OCI-LY1 (cell line): ENCODE measurements at regions not wholly inside any gene's neighbourhood (a gene's known extent, or its start where the extent isn't known, plus 50 kb on each side); places are given as distances from the start of the nearest gene placed in this dataset.

ENCODE experiments used
- H2AFZ ChIP-seq: fragments of 200-600 bp; sonication (generic), shearing (Covaris generic); 2 replicates; pipeline ENCODE4 v1.6.0; 2014; ENCODE audit warnings: antibody characterized with exemption, mild to moderate bottlenecking, low read length
- H3F3A ChIP-seq: fragments of 200-600 bp; sonication (generic), shearing (Covaris generic); 2 replicates; pipeline ENCODE4 v1.6.0; 2014; ENCODE audit warnings: mild to moderate bottlenecking, antibody characterized with exemption, low read length, moderate library complexity; ENCODE audit not compliant: insufficient read depth
- H3K27ac ChIP-seq: fragments of 200-600 bp; sonication (generic); 2 replicates; pipeline ENCODE4 v1.5.1; 2014; ENCODE audit warnings: low read length, mixed run types, mild to moderate bottlenecking, low read depth; ENCODE audit not compliant: poor library complexity, severe bottlenecking
- H3K27me3 ChIP-seq: fragments of 200-600 bp; sonication (generic); 2 replicates; pipeline ENCODE4 v1.6.0; 2014; ENCODE audit warnings: antibody characterized with exemption, mild to moderate bottlenecking, low read length, moderate library complexity; ENCODE audit not compliant: insufficient read depth
- H3K36me3 ChIP-seq: fragments of 200-600 bp; sonication (generic); 2 replicates; pipeline ENCODE4 v1.6.1; 2014; ENCODE audit warnings: mild to moderate bottlenecking, antibody characterized with exemption, low read length, moderate library complexity, mixed read lengths; ENCODE audit not compliant: insufficient read depth
- H3K4me1 ChIP-seq: fragments of 200-600 bp; sonication (generic); 2 replicates; pipeline ENCODE4 v1.5.1; 2014; ENCODE audit warnings: mild to moderate bottlenecking, low read length, moderate library complexity; ENCODE audit not compliant: insufficient read depth, severe bottlenecking
- H3K4me2 ChIP-seq: fragments of 200-600 bp; sonication (generic), shearing (Covaris generic); 2 replicates; pipeline ENCODE4 v1.6.1; 2014; ENCODE audit warnings: low read length
- H3K4me3 ChIP-seq: fragments of 200-600 bp; sonication (generic); 2 replicates; pipeline ENCODE4 v1.5.1; 2014; ENCODE audit warnings: low read length, low read depth, mild to moderate bottlenecking, mixed read lengths; ENCODE audit not compliant: poor library complexity, severe bottlenecking
- H3K79me2 ChIP-seq: fragments of 200-600 bp; shearing (Covaris generic); 2 replicates; pipeline ENCODE4 v1.6.1; 2016; ENCODE audit warnings: mixed run types, low read length, mixed read lengths; ENCODE audit not compliant: insufficient read depth
- H3K9ac ChIP-seq: fragments of 200-600 bp; sonication (generic), shearing (Covaris generic); 2 replicates; pipeline ENCODE4 v1.6.1; 2014; ENCODE audit warnings: mild to moderate bottlenecking, low read length, mixed read lengths
- H3K9me2 ChIP-seq: fragments of 200-600 bp; sonication (generic), shearing (Covaris generic); 2 replicates; pipeline ENCODE4 v1.6.1; 2014; ENCODE audit warnings: low read depth, mild to moderate bottlenecking, low read length, mixed read lengths
- H3K9me3 ChIP-seq: fragments of 200-600 bp; shearing (Covaris generic); 2 replicates; pipeline ENCODE4 v1.6.1; 2014; ENCODE audit warnings: low read length, mixed read lengths
- H4K20me1 ChIP-seq: fragments of 200-600 bp; sonication (generic), shearing (Covaris generic); 2 replicates; pipeline ENCODE4 v1.6.0; 2016; ENCODE audit warnings: mild to moderate bottlenecking, low read length; ENCODE audit not compliant: insufficient read depth
- CTCF ChIP-seq: fragments of 200-600 bp; sonication (generic), shearing (Covaris generic); IDR thresholded peaks from 2 replicates; pipeline ENCODE4 v1.5.1; 2017; ENCODE audit warnings: mild to moderate bottlenecking, antibody characterized with exemption, low read length, moderate library complexity, mixed read lengths
- EZH2 ChIP-seq: fragments of 200-600 bp; sonication (generic), shearing (Covaris generic); IDR thresholded peaks from 2 replicates; pipeline ENCODE4 v1.8.0; 2017; ENCODE audit warnings: borderline replicate concordance, mixed run types, mild to moderate bottlenecking, antibody characterized with exemption, low read length, moderate library complexity, mixed read lengths

GRCh38 chr15:70271422-70272088 is 173.8 kb upstream of the TLE3 start:
- Histone ChIP-seq H3K4me3 (no peak overlapping the region), H3K4me1 (peaks cover 18% of the 10 kb centered on the region), H3K9ac (no peak overlapping the region), H3K27ac (no peak overlapping the region), H3K27me3 (no peaks in the 10 kb centered on the region), H3K9me3 (no peaks in the 10 kb centered on the region), H3K79me2 (no peaks in the 10 kb centered on the region), H3K36me3 (no peaks in the 10 kb centered on the region), H3K4me2 (no peak overlapping the region), H4K20me1 (no peaks in the 10 kb centered on the region), H2AFZ (no peak overlapping the region), H3K9me2 (no peaks in the 10 kb centered on the region), H3F3A (no peaks in the 10 kb centered on the region)
- TF ChIP-seq CTCF (no peak), EZH2 (no peak)

- Histone ChIP-seq H3K4me3 (no peak overlapping the region), H3F3A (no peaks in the 10 kb centered on the region), H2AFZ (no peak overlapping the region), H3K9ac (no peak overlapping the region), H3K79me2 (no peaks in the 10 kb centered on the region), H3K9me2 (no peaks in the 10 kb centered on the region), H3K27ac (no peak overlapping the region), H3K9me3 (no peaks in the 10 kb centered on the region), H3K4me1 (peaks cover 26% of the 10 kb centered on the region), H3K36me3 (no peaks in the 10 kb centered on the region), H3K4me2 (no peak overlapping the region), H3K27me3 (no peaks in the 10 kb centered on the region), H4K20me1 (no peaks in the 10 kb centered on the region)
- no peak for TF ChIP-seq EZH2
- no peak for TF ChIP-seq CTCF
Measured at GRCh38 chr15:70270752-70271111, 173.0 kb upstream of the TLE3 start.

GRCh38 chr15:70269991-70270751 is 172.5 kb upstream of the TLE3 start:
- Histone ChIP-seq H3K9me2 (no peaks in the 10 kb centered on the region), H3K27me3 (no peaks in the 10 kb centered on the region), H3K27ac (no peak overlapping the region), H3K4me2 (no peak overlapping the region), H3K9ac (no peak overlapping the region), H3K4me3 (no peak overlapping the region), H3K9me3 (no peaks in the 10 kb centered on the region), H4K20me1 (no peaks in the 10 kb centered on the region), H3K4me1 (peaks cover 31% of the 10 kb centered on the region), H3K79me2 (no peaks in the 10 kb centered on the region), H2AFZ (no peak overlapping the region), H3K36me3 (no peaks in the 10 kb centered on the region), H3F3A (no peaks in the 10 kb centered on the region)
- TF ChIP-seq CTCF (no peak), EZH2 (no peak)
